H1 (cell line): ENCODE measurements at regions not wholly inside any gene's neighbourhood (a gene's known extent, or its start where the extent isn't known, plus 50 kb on each side); places are given as distances from the start of the nearest gene placed in this dataset.

Source experiments
- CTCF ChIA-PET: fragments of 300-600 bp; sonication (Branson Sonifier 250); formaldehyde crosslinking; loops from one replicate; lab custom pipeline; 2021; ENCODE audit not compliant: partially characterized antibody; lab: Charles Lee
- POLR2A ChIA-PET: fragments of 300-600 bp; sonication (Branson Sonifier 250); formaldehyde crosslinking; loops from one replicate; lab custom pipeline; 2021; ENCODE audit warnings: inconsistent platforms; ENCODE audit not compliant: partially characterized antibody; lab: Charles Lee
- DNase-seq, 2 experiments: peaks; one replicate each; pipeline versions ENCODE4 v3.0.0 to v3.0.0-alpha.2; 2010 to 2022; ENCODE audit warnings: low spot score in 2 of 2, low read depth in 1 of 2, mixed read lengths in 1 of 2
- FAIRE-seq: peaks from 2 replicates; lab custom pipeline; 2011; peaks lifted over from hg19 to GRCh38; lab: Jason Lieb, UNC
- H2AFZ ChIP-seq: 2 replicates; pipeline ENCODE4 v1.8.1; 2012; ENCODE audit warnings: low read length, inconsistent platforms
- H2AK5ac ChIP-seq: 2 replicates; pipeline ENCODE4 v1.6.1; 2013; ENCODE audit warnings: low read depth, low read length
- H2BK120ac ChIP-seq: replicated peaks from 2 replicates; pipeline ENCODE3; 2013; ENCODE audit warnings: low read depth, low read length, inconsistent platforms
- H2BK12ac ChIP-seq: 2 replicates; pipeline ENCODE4 v1.6.1; 2013; ENCODE audit warnings: low read depth, low read length
- H2BK15ac ChIP-seq: 2 replicates; pipeline ENCODE4 v1.6.1; 2013; ENCODE audit warnings: low read length
- H2BK20ac ChIP-seq: 2 replicates; pipeline ENCODE4 v1.6.1; 2013; ENCODE audit warnings: low read length
- H2BK5ac ChIP-seq: 2 replicates; pipeline ENCODE4 v1.6.1; 2013; ENCODE audit warnings: low read depth, low read length
- H3K14ac ChIP-seq: 2 replicates; pipeline ENCODE4 v1.6.1; 2013; ENCODE audit warnings: inconsistent platforms; ENCODE audit not compliant: insufficient read length
- H3K18ac ChIP-seq: 2 replicates; pipeline ENCODE4 v1.6.1; 2013; ENCODE audit warnings: low read length; ENCODE audit errors: extremely low read depth
- H3K23ac ChIP-seq: 2 replicates; pipeline ENCODE4 v1.6.1; 2013; ENCODE audit warnings: inconsistent platforms; ENCODE audit not compliant: insufficient read length
- H3K23me2 ChIP-seq: 2 replicates; pipeline ENCODE4 v1.6.1; 2013; ENCODE audit warnings: low read depth, low read length
- H3K27ac ChIP-seq: 2 replicates; pipeline ENCODE4 v1.6.1; 2011; ENCODE audit warnings: low read depth, low read length, inconsistent platforms
- H3K27me3 ChIP-seq, 4 experiments: replicated peaks in 1 of 4; 1 replicate in 1 of 4; 2 replicates in 3 of 4; pipeline versions ENCODE4 v1.6.1 to v1.8.1; 2011 to 2013; ENCODE audit warnings: low read length in 3 of 4, mild to moderate bottlenecking in 3 of 4, inconsistent platforms in 2 of 4, mixed read lengths in 2 of 4, moderate library complexity in 1 of 4; ENCODE audit not compliant: control insufficient read depth in 3 of 4, insufficient read depth in 3 of 4; ENCODE audit errors: extremely low read depth in 1 of 4
- H3K36me3 ChIP-seq, 4 experiments: 2 replicates each; pipeline versions ENCODE4 v1.6.1 to v1.8.1; 2011 to 2013; ENCODE audit warnings: mild to moderate bottlenecking in 4 of 4, low read length in 3 of 4, moderate library complexity in 2 of 4, control low read depth in 1 of 4, inconsistent platforms in 1 of 4; ENCODE audit not compliant: insufficient read depth in 4 of 4, control insufficient read depth in 2 of 4
- H3K4ac ChIP-seq: replicated peaks from 2 replicates; pipeline ENCODE3; 2013; ENCODE audit warnings: low read length, low read depth, mixed read lengths, inconsistent platforms; ENCODE audit not compliant: insufficient read length
- H3K4me1 ChIP-seq, 4 experiments: replicated peaks in 1 of 4; 1 replicate in 1 of 4; 2 replicates in 3 of 4; pipeline versions ENCODE4 v1.6.1 to v1.8.1; 2011 to 2013; ENCODE audit warnings: low read length in 3 of 4, inconsistent platforms in 2 of 4, mixed read lengths in 1 of 4; ENCODE audit not compliant: insufficient read depth in 4 of 4, control insufficient read depth in 3 of 4
- H3K4me2 ChIP-seq, 2 experiments: 2 replicates each; pipeline versions ENCODE4 v1.6.1 to v1.8.1; 2011 to 2013; ENCODE audit warnings: low read depth in 2 of 2, low read length in 2 of 2, control low read depth in 1 of 2, inconsistent platforms in 1 of 2, mild to moderate bottlenecking in 1 of 2; ENCODE audit not compliant: insufficient read depth in 1 of 2
- H3K4me3 ChIP-seq, 4 experiments: fragments of 200-600, 300-600 bp in 1 of 4; sonication (generic), shearing (Covaris generic), sonication (Bioruptor Twin) in 1 of 4; 2 replicates each; pipeline versions ENCODE4 v1.5.1 to v1.8.1; 2011 to 2016; ENCODE audit warnings: low read length in 4 of 4, low read depth in 3 of 4, control low read depth in 2 of 4, inconsistent platforms in 2 of 4, mild to moderate bottlenecking in 2 of 4, mixed read lengths in 1 of 4, moderate library complexity in 1 of 4; ENCODE audit not compliant: insufficient read depth in 2 of 4; ENCODE audit errors: extremely low read depth in 1 of 4
- H3K56ac ChIP-seq: replicated peaks from 2 replicates; pipeline ENCODE3; 2013; ENCODE audit warnings: low read depth, mild to moderate bottlenecking, mixed read lengths, low read length, inconsistent platforms; ENCODE audit not compliant: insufficient read length
- H3K79me1 ChIP-seq: 2 replicates; pipeline ENCODE4 v1.6.1; 2013; ENCODE audit warnings: low read depth, low read length, control low read depth
- H3K79me2 ChIP-seq, 2 experiments: 2 replicates each; pipeline versions ENCODE4 v1.6.1 to v1.8.1; 2012 to 2013; ENCODE audit warnings: low read length in 2 of 2, mild to moderate bottlenecking in 2 of 2, inconsistent platforms in 1 of 2; ENCODE audit not compliant: insufficient read depth in 2 of 2, control insufficient read depth in 1 of 2
- H3K9ac ChIP-seq, 4 experiments: replicated peaks in 1 of 4; 1 replicate in 1 of 4; 2 replicates in 3 of 4; pipeline versions ENCODE4 v1.6.1 to v1.8.1; 2011 to 2013; ENCODE audit warnings: low read depth in 3 of 4, low read length in 3 of 4, control low read depth in 2 of 4, mild to moderate bottlenecking in 2 of 4, moderate library complexity in 2 of 4, inconsistent platforms in 1 of 4; ENCODE audit errors: extremely low read depth in 1 of 4
- H3K9me3 ChIP-seq, 2 experiments: 2 replicates each; pipeline versions ENCODE4 v1.6.1 to v1.8.1; 2012 to 2013; ENCODE audit warnings: mild to moderate bottlenecking in 2 of 2, moderate library complexity in 2 of 2, control low read depth in 1 of 2, inconsistent platforms in 1 of 2, low read depth in 1 of 2, low read length in 1 of 2, mixed read lengths in 1 of 2; ENCODE audit not compliant: insufficient read depth in 2 of 2
- H4K20me1 ChIP-seq, 2 experiments: replicated peaks in 1 of 2; 2 replicates each; pipeline versions ENCODE3 to v1.8.1; 2011 to 2013; ENCODE audit warnings: inconsistent platforms in 2 of 2, low read length in 2 of 2, mild to moderate bottlenecking in 1 of 2; ENCODE audit not compliant: insufficient read depth in 2 of 2, control insufficient read depth in 1 of 2
- H4K5ac ChIP-seq: 2 replicates; pipeline ENCODE4 v1.6.1; 2013; ENCODE audit warnings: low read length, low read depth, mixed read lengths, inconsistent platforms; ENCODE audit not compliant: insufficient read length
- H4K8ac ChIP-seq: 2 replicates; pipeline ENCODE4 v1.8.0; 2013; ENCODE audit warnings: mild to moderate bottlenecking, moderate library complexity, low read length, inconsistent platforms; ENCODE audit not compliant: insufficient read depth; ENCODE audit errors: extremely low read depth
- H4K91ac ChIP-seq: replicated peaks from 2 replicates; pipeline ENCODE3; 2013; ENCODE audit warnings: low read length, mixed read lengths, inconsistent platforms; ENCODE audit not compliant: insufficient read length
- CHD1 ChIP-seq: IDR thresholded peaks from 2 replicates; pipeline ENCODE4 v1.6.1; 2012; ENCODE audit warnings: low read depth, low read length, improper control_type of control experiment
- GTF2F1 ChIP-seq: IDR thresholded peaks from 2 replicates; pipeline ENCODE4 v1.6.1; 2012; ENCODE audit warnings: low read depth, low read length, improper control_type of control experiment, borderline replicate concordance
- PHF8 ChIP-seq: fragments of 200-600 bp; sonication (generic); conservative IDR thresholded peaks from 2 replicates; pipeline ENCODE4 v1.7.1; 2012; ENCODE audit warnings: low read depth, mild to moderate bottlenecking, inconsistent platforms, low read length, moderate library complexity
- POLR2AphosphoS5 ChIP-seq: IDR thresholded peaks from 2 replicates; pipeline ENCODE4 v1.6.1; 2011; ENCODE audit warnings: low read depth, low read length
- RAD21 ChIP-seq, 2 experiments: IDR thresholded peaks in 1 of 2; conservative IDR thresholded peaks in 1 of 2; 2 replicates each; pipeline ENCODE4 v1.6.1; 2011; ENCODE audit warnings: low read depth in 2 of 2, low read length in 2 of 2, improper control_type of control experiment in 1 of 2, inconsistent platforms in 1 of 2, mild to moderate bottlenecking in 1 of 2, moderate library complexity in 1 of 2
- RNF2 ChIP-seq: fragments of 200-900, 300-1000 bp; sonication (generic); IDR thresholded peaks from 2 replicates; pipeline ENCODE4 v1.7.1; 2016; ENCODE audit warnings: borderline replicate concordance, low read depth, mild to moderate bottlenecking, antibody characterized with exemption, low read length; ENCODE audit not compliant: poor library complexity, severe bottlenecking; ENCODE audit errors: missing control alignments
- RXRA ChIP-seq: IDR thresholded peaks from 2 replicates; pipeline ENCODE4 v1.6.1; 2011; ENCODE audit warnings: low read depth, mild to moderate bottlenecking, low read length, moderate library complexity; ENCODE audit not compliant: insufficient read depth
- SP4 ChIP-seq: IDR thresholded peaks from 2 replicates; pipeline ENCODE4 v1.6.1; 2012; ENCODE audit warnings: low read length, inconsistent platforms
- WGBS, 2 experiments: shearing (Covaris generic) in 1 of 2; methylation state at CpG; one replicate each; pipeline versions ENCODE4 v1.1.6 to v1.1.7; 2013 to 2015; ENCODE audit warnings: low lambda C conversion rate in 2 of 2, mixed read lengths in 2 of 2, inconsistent platforms in 1 of 2, low coverage in 1 of 2, missing lambda C conversion rate in 1 of 2; ENCODE audit not compliant: insufficient replicate concordance in 2 of 2, insufficient coverage in 1 of 2, insufficient read length in 1 of 2; ENCODE audit errors: extremely low coverage in 1 of 2, missing lambda C conversion rate in 1 of 2; 5-methylcytosine and 5-hydroxymethylcytosine counted together
- TF ChIP-seq, protein P1 (sequence below): IDR thresholded peaks from 2 replicates; pipeline ENCODE4 v1.6.1; 2012; ENCODE audit warnings: inconsistent platforms

DNA sequence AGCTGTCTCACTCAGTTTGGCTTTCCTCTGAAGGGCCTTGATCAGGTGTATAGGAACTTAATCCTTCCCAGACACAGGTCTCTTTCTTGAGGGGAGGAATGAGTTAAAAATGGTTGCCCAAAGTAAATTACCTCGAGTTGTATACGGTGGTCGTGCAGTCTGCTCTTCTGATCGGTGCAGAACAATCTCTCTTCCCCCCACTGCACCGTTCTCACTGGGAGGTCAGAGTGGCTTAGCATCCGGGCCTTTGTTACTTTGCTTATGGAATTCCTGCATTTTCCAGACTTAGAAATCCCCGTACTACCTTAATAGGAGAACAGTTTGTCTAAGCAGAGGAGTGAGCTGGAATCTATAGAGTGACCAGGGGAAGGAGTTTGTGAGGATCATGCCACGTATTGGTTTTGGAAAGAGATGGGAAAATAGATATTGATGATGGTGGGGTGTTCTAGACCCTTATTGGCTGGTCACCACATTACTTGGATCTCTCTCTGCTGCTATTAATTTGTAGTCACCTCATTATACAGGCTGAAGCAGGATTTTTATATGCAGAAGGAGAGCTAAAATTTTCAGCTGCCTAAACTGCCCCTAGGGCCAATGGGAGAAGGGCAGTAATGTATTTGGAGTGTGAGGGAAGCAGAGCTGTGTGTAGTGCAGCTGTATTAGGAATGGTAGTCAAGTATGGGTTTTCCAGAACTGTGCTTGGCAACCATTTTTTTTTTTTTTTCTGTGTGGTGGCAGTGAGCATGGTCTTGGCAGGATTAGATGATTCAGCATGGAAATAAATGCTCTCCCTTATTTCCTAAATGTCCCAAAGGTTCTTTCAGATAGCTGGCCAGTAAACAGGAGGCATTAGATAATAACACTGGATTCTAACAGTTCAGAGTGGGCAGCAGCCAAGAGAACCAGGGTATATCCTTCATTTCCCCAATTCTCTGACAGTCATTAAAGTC lies 81.5 kb downstream of the NDUFS5 start:
- H2AK5ac ChIP-seq = no peak overlapping the region; the same call in 1 of the 2 replicates
- no peaks in the 10 kb centered on the region for H3K27me3 ChIP-seq
- no peak overlapping the region for H3K56ac ChIP-seq
- peaks cover 21 to 33% (median 24%) of the 10 kb centered on the region in 4 experiments for H3K4me1 ChIP-seq
- no peak overlapping the region for H4K91ac ChIP-seq
- H2BK12ac ChIP-seq = 0 out of 2 replicates have a peak overlapping the region, but pooled peaks have one; percentile 20
- H2BK20ac ChIP-seq = no peak overlapping the region
- no peaks in the 10 kb centered on the region for H3K36me3 ChIP-seq
- H4K8ac ChIP-seq = no peak overlapping the region
- no peaks in the 10 kb centered on the region for H3K9me3 ChIP-seq
- H4K20me1 ChIP-seq = no peaks in the 10 kb centered on the region
- H2AFZ ChIP-seq = no peak overlapping the region
- no peak overlapping the region for H3K14ac ChIP-seq
- peak overlapping the region; percentile 17; the same call in 1 of the 2 replicates for H3K27ac ChIP-seq
- FAIRE-seq = peak; percentile 32
- H3K79me1 ChIP-seq = no peaks in the 10 kb centered on the region
- H3K4ac ChIP-seq = no peak overlapping the region
- H3K79me2 ChIP-seq = peaks cover 23 to 85% of the 10 kb centered on the region in 2 experiments
- DNase-seq = no peak
- H3K4me3 ChIP-seq = peak overlapping the region; percentile 84 to 94 (median 92); a peak in 7 of 8 replicates
- 7% methylated on average over 8 of the region's 8 CpGs; no CpG with 5 or more reads in 1 of the 2 experiments for WGBS, 2 experiments
- no peak overlapping the region for H3K23ac ChIP-seq
- H2BK5ac ChIP-seq = peak overlapping the region; percentile 36; the same call in 1 of the 2 replicates
- peaks cover 16% of the 10 kb centered on the region for H3K23me2 ChIP-seq
- CTCF ChIA-PET = interaction anchor here (0.6 to 7.0 kb wide), 14 partner anchors 9 to 1117 kb away, joined by 3 to 79 read pairs (median 6); no protein-coding TSS in a partner anchor
- H3K4me2 ChIP-seq = peak overlapping the region; percentile 79 to 97
- H4K5ac ChIP-seq = no peak overlapping the region
- POLR2A ChIA-PET = interaction anchor here (0.7 to 11.0 kb wide), 19 partner anchors 8 to 162 kb away, joined by 3 to 71 read pairs (median 6); no protein-coding TSS in a partner anchor
- H3K9ac ChIP-seq = peak overlapping the region in 3 of 4 experiments; percentile 39 to 77 (median 40); a peak in 2 of 7 replicates
- H2BK120ac ChIP-seq = no peak overlapping the region
- H3K18ac ChIP-seq = peak overlapping the region; percentile 65; the same call in 1 of the 2 replicates
- H2BK15ac ChIP-seq = no peak overlapping the region
- TF ChIP-seq SP4 (no peak), PHF8 (no peak), RAD21 (IDR thresholded peaks at IDR 0.05 in 1 of 2, conservative IDR thresholded peaks at IDR 0.05 in 1 of 2; ENCODE audit: low read depth in 2 of 2, low read length in 2 of 2) (no peak), POLR2AphosphoS5 (peak; percentile 49; the same call in 1 of the 2 replicates), RXRA (no peak), CHD1 (no peak), RNF2 (no peak), GTF2F1 (no peak)
- TF ChIP-seq, protein P1, sequence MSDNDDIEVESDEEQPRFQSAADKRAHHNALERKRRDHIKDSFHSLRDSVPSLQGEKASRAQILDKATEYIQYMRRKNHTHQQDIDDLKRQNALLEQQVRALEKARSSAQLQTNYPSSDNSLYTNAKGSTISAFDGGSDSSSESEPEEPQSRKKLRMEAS = no peak
